BLaER1 (cell line): ENCODE measurements at regions not wholly inside any gene's neighbourhood (a gene's known extent, or its start where the extent isn't known, plus 50 kb on each side); places are given as distances from the start of the nearest gene placed in this dataset.

Source experiments
- H3K27ac ChIP-seq: shearing (Covaris generic); formaldehyde crosslinking; 2 replicates; pipeline ENCODE4 v1.8.1; 2022
- H3K27me3 ChIP-seq: shearing (Covaris generic); formaldehyde crosslinking; 2 replicates; pipeline ENCODE4 v1.8.1; 2022
- H3K36me3 ChIP-seq: shearing (Covaris generic); formaldehyde crosslinking; 2 replicates; pipeline ENCODE4 v1.8.1; 2022
- H3K4me1 ChIP-seq: shearing (Covaris generic); formaldehyde crosslinking; 2 replicates; pipeline ENCODE4 v1.8.1; 2022
- H3K4me2 ChIP-seq: shearing (Covaris generic); formaldehyde crosslinking; 2 replicates; pipeline ENCODE4 v1.8.1; 2022
- H3K4me3 ChIP-seq: shearing (Covaris generic); formaldehyde crosslinking; 2 replicates; pipeline ENCODE4 v1.8.1; 2022
- H3K9ac ChIP-seq: shearing (Covaris generic); formaldehyde crosslinking; 2 replicates; pipeline ENCODE4 v1.8.1; 2022
- H3K9me3 ChIP-seq: shearing (Covaris generic); formaldehyde crosslinking; 2 replicates; pipeline ENCODE4 v1.8.1; 2022
- H4K20me1 ChIP-seq: shearing (Covaris generic); formaldehyde crosslinking; 2 replicates; pipeline ENCODE4 v1.8.1; 2022
- Cebpa-rat ChIP-seq: shearing (Covaris generic); IDR thresholded peaks from 2 replicates; pipeline ENCODE4 v1.8.1; 2022

GRCh38 chr1:118791094-118791691 lies 196.9 kb downstream of the TBX15 start:
- TF ChIP-seq Cebpa-rat, result no peak
- H3K9ac ChIP-seq, result no peak overlapping the region
- no peak overlapping the region for H3K4me2 ChIP-seq
- H3K4me3 ChIP-seq, result no peak overlapping the region
- H3K27ac ChIP-seq, result no peak overlapping the region
- peaks cover 31% of the 10 kb centered on the region for H3K9me3 ChIP-seq
- H4K20me1 ChIP-seq, result no peaks in the 10 kb centered on the region
- H3K36me3 ChIP-seq, result no peaks in the 10 kb centered on the region
- H3K4me1 ChIP-seq, result peaks cover 18% of the 10 kb centered on the region
- H3K27me3 ChIP-seq, result no peaks in the 10 kb centered on the region

GRCh38 chr1:118788463-118788862 lies 199.7 kb downstream of the TBX15 start:
- Histone ChIP-seq H3K4me2 (no peak overlapping the region), H4K20me1 (no peaks in the 10 kb centered on the region), H3K4me1 (peaks cover 36% of the 10 kb centered on the region), H3K9ac (no peak overlapping the region), H3K27ac (no peak overlapping the region), H3K27me3 (no peaks in the 10 kb centered on the region), H3K9me3 (peaks cover 31% of the 10 kb centered on the region), H3K36me3 (no peaks in the 10 kb centered on the region), H3K4me3 (no peak overlapping the region)
- no peak for TF ChIP-seq Cebpa-rat

GRCh38 chr1:118786454-118787155 lies 201.5 kb downstream of the TBX15 start:
- H3K36me3 ChIP-seq, result no peaks in the 10 kb centered on the region
- no peak overlapping the region for H3K4me3 ChIP-seq
- TF ChIP-seq Cebpa-rat, result no peak
- H3K27me3 ChIP-seq, result no peaks in the 10 kb centered on the region
- H3K9ac ChIP-seq, result no peak overlapping the region
- H3K27ac ChIP-seq, result no peak overlapping the region
- 0 out of 2 replicates have a peak overlapping the region, but pooled peaks have one; percentile 20 for H3K4me2 ChIP-seq
- H3K4me1 ChIP-seq, result peaks cover 36% of the 10 kb centered on the region
- no peaks in the 10 kb centered on the region for H4K20me1 ChIP-seq
- peaks cover 26% of the 10 kb centered on the region for H3K9me3 ChIP-seq

GRCh38 chr1:118785246-118785645 lies 202.9 kb downstream of the TBX15 start:
- peak overlapping the region; percentile 46 for H3K4me2 ChIP-seq
- H3K9me3 ChIP-seq, result peaks cover 13% of the 10 kb centered on the region
- H3K4me1 ChIP-seq, result peaks cover 36% of the 10 kb centered on the region
- H3K4me3 ChIP-seq, result no peak overlapping the region
- no peak overlapping the region for H3K27ac ChIP-seq
- no peak overlapping the region; the same call in 1 of the 2 replicates for H3K9ac ChIP-seq
- no peaks in the 10 kb centered on the region for H3K36me3 ChIP-seq
- H4K20me1 ChIP-seq, result no peaks in the 10 kb centered on the region
- no peak for TF ChIP-seq Cebpa-rat
- no peaks in the 10 kb centered on the region for H3K27me3 ChIP-seq

GRCh38 chr1:118783095-118783758 lies 204.9 kb downstream of the TBX15 start:
- no peak for TF ChIP-seq Cebpa-rat
- H3K9me3 ChIP-seq, result no peaks in the 10 kb centered on the region
- no peaks in the 10 kb centered on the region for H3K27me3 ChIP-seq
- H3K36me3 ChIP-seq, result no peaks in the 10 kb centered on the region
- no peak overlapping the region for H3K4me3 ChIP-seq
- H3K4me1 ChIP-seq, result peaks cover 31% of the 10 kb centered on the region
- H4K20me1 ChIP-seq, result no peaks in the 10 kb centered on the region
- no peak overlapping the region for H3K4me2 ChIP-seq
- no peak overlapping the region for H3K9ac ChIP-seq
- no peak overlapping the region for H3K27ac ChIP-seq

GRCh38 chr1:118773656-118774055 lies 214.5 kb downstream of the TBX15 start:
- no peaks in the 10 kb centered on the region for H4K20me1 ChIP-seq
- peaks cover 7% of the 10 kb centered on the region for H3K4me1 ChIP-seq
- H3K27me3 ChIP-seq, result no peaks in the 10 kb centered on the region
- H3K27ac ChIP-seq, result no peak overlapping the region
- no peaks in the 10 kb centered on the region for H3K9me3 ChIP-seq
- no peak overlapping the region for H3K4me3 ChIP-seq
- H3K9ac ChIP-seq, result no peak overlapping the region
- H3K4me2 ChIP-seq, result no peak overlapping the region
- no peaks in the 10 kb centered on the region for H3K36me3 ChIP-seq
- no peak for TF ChIP-seq Cebpa-rat

- no peak overlapping the region for H3K9ac ChIP-seq
- H3K4me2 ChIP-seq, result no peak overlapping the region
- H4K20me1 ChIP-seq, result no peaks in the 10 kb centered on the region
- H3K9me3 ChIP-seq, result peaks cover 8% of the 10 kb centered on the region
- no peaks in the 10 kb centered on the region for H3K27me3 ChIP-seq
- no peaks in the 10 kb centered on the region for H3K36me3 ChIP-seq
- TF ChIP-seq Cebpa-rat, result no peak
- no peak overlapping the region for H3K4me3 ChIP-seq
- no peaks in the 10 kb centered on the region for H3K4me1 ChIP-seq
- no peak overlapping the region for H3K27ac ChIP-seq
These were observed 220.2 kb downstream of the TBX15 start for GRCh38 chr1:118767971-118768370.

- TF ChIP-seq Cebpa-rat, result no peak
- H3K27me3 ChIP-seq, result no peaks in the 10 kb centered on the region
These were observed 234.2 kb downstream of the TBX15 start for GRCh38 chr1:118753976-118754375.

GRCh38 chr1:118751166-118751565 lies 237.0 kb downstream of the TBX15 start:
- no peak overlapping the region for H3K9ac ChIP-seq
- H3K27me3 ChIP-seq, result no peaks in the 10 kb centered on the region
- no peaks in the 10 kb centered on the region for H3K36me3 ChIP-seq
- H3K27ac ChIP-seq, result no peak overlapping the region
- no peaks in the 10 kb centered on the region for H4K20me1 ChIP-seq
- H3K4me3 ChIP-seq, result no peak overlapping the region
- H3K4me2 ChIP-seq, result no peak overlapping the region
- no peaks in the 10 kb centered on the region for H3K4me1 ChIP-seq
- no peak for TF ChIP-seq Cebpa-rat
- no peaks in the 10 kb centered on the region for H3K9me3 ChIP-seq

More at GRCh38 chr1:118753976-118754375, 234.2 kb downstream of the TBX15 start:
- Histone ChIP-seq H3K4me3 (no peak overlapping the region), H3K36me3 (no peaks in the 10 kb centered on the region), H4K20me1 (no peaks in the 10 kb centered on the region), H3K4me2 (no peak overlapping the region), H3K27ac (no peak overlapping the region), H3K9me3 (no peaks in the 10 kb centered on the region), H3K4me1 (no peaks in the 10 kb centered on the region), H3K9ac (no peak overlapping the region)

GRCh38 chr1:118744420-118744819 lies 243.7 kb downstream of the TBX15 start:
- Histone ChIP-seq H4K20me1 (no peaks in the 10 kb centered on the region), H3K9me3 (no peaks in the 10 kb centered on the region), H3K4me2 (no peak overlapping the region), H3K27me3 (no peaks in the 10 kb centered on the region), H3K27ac (no peak overlapping the region), H3K9ac (no peak overlapping the region), H3K4me1 (no peaks in the 10 kb centered on the region), H3K4me3 (no peak overlapping the region), H3K36me3 (no peaks in the 10 kb centered on the region)
- TF ChIP-seq Cebpa-rat, result no peak
